ENCODE measurements at regions not wholly inside any gene's neighbourhood (a gene's known extent, or its start where the extent isn't known, plus 50 kb on each side); places are given as distances from the start of the nearest gene placed in this dataset.

DNA sequence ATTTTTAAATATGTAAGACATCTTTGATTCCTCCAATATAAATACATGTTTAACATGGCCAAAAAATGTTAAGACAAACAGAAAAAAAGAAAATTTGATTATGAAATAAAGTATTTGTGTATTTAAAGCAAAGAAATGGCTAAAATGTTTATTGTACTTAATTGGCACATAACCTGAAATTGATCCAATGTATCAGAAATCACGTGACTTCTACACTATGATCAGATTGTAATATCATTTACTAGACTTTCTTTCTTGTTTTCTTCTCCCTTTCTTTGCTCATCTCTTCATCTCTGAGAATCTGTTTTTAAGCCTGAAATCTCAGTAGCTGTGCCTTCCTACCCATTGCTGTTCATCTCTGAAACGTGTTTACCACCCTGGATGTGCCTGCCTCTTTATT lies 420.3 kb downstream of the RSL24D1 start:
- no peak for TF ChIP-seq CTCF (conservative IDR thresholded peaks at IDR 0.05; ENCODE audit: low read depth, low read length)
- TF ChIP-seq EZH2phosphoT487 (IDR thresholded peaks at IDR 0.05; ENCODE audit: borderline replicate concordance, low read length), result no peak
- no peak for TF ChIP-seq EZH2 (IDR thresholded peaks at IDR 0.05; ENCODE audit: low read length, unreplicated experiment)
